GM23338 (cell line): ENCODE measurements at regions not wholly inside any gene's neighbourhood (a gene's known extent, or its start where the extent isn't known, plus 50 kb on each side); places are given as distances from the start of the nearest gene placed in this dataset.

Experiments used
- ATAC-seq: fragments of 200-7000 bp; cut with Tn5 transposase; 3 replicates; pipeline ENCODE4 v1.9.1; 2020
- DNase-seq: peaks from one replicate; pipeline ENCODE4 v3.0.0-alpha.2; 2015; ENCODE audit warnings: low spot score
- H2AFZ ChIP-seq: fragments of 200-600 bp; sonication (generic); 2 replicates; pipeline ENCODE4 v1.8.0; 2016; ENCODE audit warnings: antibody characterized with exemption, mild to moderate bottlenecking, moderate library complexity
- H3F3A ChIP-seq: fragments of 200-600 bp; sonication (generic); replicated peaks from 2 replicates; pipeline ENCODE4 v1.8.0; 2017; ENCODE audit warnings: antibody characterized with exemption, mixed run types, low read depth
- H3K27ac ChIP-seq: fragments of 200-600 bp; sonication (generic); 2 replicates; pipeline ENCODE4 v1.6.1; 2016; ENCODE audit warnings: low read depth
- H3K27me3 ChIP-seq: fragments of 200-600 bp; sonication (generic); 2 replicates; pipeline ENCODE4 v1.8.0; 2016; ENCODE audit warnings: mild to moderate bottlenecking, mixed run types, moderate library complexity; ENCODE audit not compliant: insufficient read depth
- H3K36me3 ChIP-seq: fragments of 200-600 bp; sonication (generic); 2 replicates; pipeline ENCODE4 v1.8.0; 2016; ENCODE audit warnings: mild to moderate bottlenecking; ENCODE audit not compliant: insufficient read depth
- H3K4me1 ChIP-seq: fragments of 200-600 bp; sonication (generic); 2 replicates; pipeline ENCODE4 v1.8.0; 2016; ENCODE audit warnings: mild to moderate bottlenecking, moderate library complexity; ENCODE audit not compliant: insufficient read depth
- H3K4me2 ChIP-seq: fragments of 200-600 bp; sonication (generic); 2 replicates; pipeline ENCODE4 v1.7.1; 2017; ENCODE audit warnings: mixed run types
- H3K4me3 ChIP-seq: fragments of 200-600 bp; sonication (generic); 2 replicates; pipeline ENCODE4 v1.6.1; 2016; ENCODE audit warnings: mixed run types
- H3K79me2 ChIP-seq: fragments of 200-600 bp; sonication (generic); replicated peaks from 2 replicates; pipeline ENCODE4 v1.8.0; 2017; ENCODE audit warnings: mild to moderate bottlenecking; ENCODE audit not compliant: insufficient read depth
- H3K9me2 ChIP-seq: fragments of 200-600 bp; sonication (generic); 2 replicates; pipeline ENCODE4 v1.8.0; 2017; ENCODE audit not compliant: insufficient read depth
- H4K20me1 ChIP-seq: fragments of 200-600 bp; sonication (generic); replicated peaks from 2 replicates; pipeline ENCODE4 v1.8.0; 2017; ENCODE audit warnings: mild to moderate bottlenecking; ENCODE audit not compliant: insufficient read depth
- H3K27ac Mint-ChIP-seq: 2 replicates; pipeline ENCODE4 v1.8.0; 2020; ENCODE audit warnings: inconsistent platforms, mild to moderate bottlenecking, moderate library complexity, mixed read lengths
- H3K27me3 Mint-ChIP-seq: 3 replicates; pipeline ENCODE4 v1.8.0; 2022; ENCODE audit warnings: low read depth, mild to moderate bottlenecking, moderate library complexity, mixed read lengths, inconsistent platforms; ENCODE audit not compliant: insufficient read depth, poor library complexity
- H3K36me3 Mint-ChIP-seq: 3 replicates; pipeline ENCODE4 v1.8.0; 2021; ENCODE audit warnings: low read depth, mild to moderate bottlenecking, inconsistent platforms, moderate library complexity, mixed read lengths
- H3K4me1 Mint-ChIP-seq: 3 replicates; pipeline ENCODE4 v1.8.0; 2020; ENCODE audit warnings: mild to moderate bottlenecking, inconsistent platforms, mixed read lengths
- H3K4me3 Mint-ChIP-seq: 3 replicates; pipeline ENCODE4 v1.8.0; 2021; ENCODE audit warnings: moderate library complexity, mild to moderate bottlenecking, inconsistent platforms, mixed read lengths
- H3K9me3 Mint-ChIP-seq: 3 replicates; pipeline ENCODE4 v1.8.0; 2020; ENCODE audit warnings: moderate library complexity, mild to moderate bottlenecking, inconsistent platforms, mixed read lengths
- EZH2 ChIP-seq: fragments of 200-600 bp; sonication (generic); IDR thresholded peaks from one replicate; pipeline ENCODE4 v1.8.0; 2017; ENCODE audit warnings: antibody characterized with exemption, mild to moderate bottlenecking, low read depth; ENCODE audit not compliant: unreplicated experiment
- EZH2phosphoT487 ChIP-seq: fragments of 200-600 bp; sonication (generic); IDR thresholded peaks from one replicate; pipeline ENCODE4 v1.8.1; 2018; ENCODE audit warnings: antibody characterized with exemption; ENCODE audit not compliant: unreplicated experiment
- JUNB ChIP-seq: IDR thresholded peaks from one replicate; pipeline ENCODE4 v1.6.1; 2016; ENCODE audit warnings: antibody characterized with exemption; ENCODE audit not compliant: unreplicated experiment
- NANOG ChIP-seq: IDR thresholded peaks from 2 replicates; pipeline ENCODE4 v1.6.1; 2016; ENCODE audit warnings: antibody characterized with exemption, borderline replicate concordance
- POLR2AphosphoS5 ChIP-seq: IDR thresholded peaks from 2 replicates; pipeline ENCODE4 v1.6.1; 2016; ENCODE audit warnings: antibody characterized with exemption, low read depth
- STAT1 ChIP-seq: IDR thresholded peaks from one replicate; pipeline ENCODE4 v1.6.1; 2016; ENCODE audit warnings: antibody characterized with exemption; ENCODE audit not compliant: unreplicated experiment
- TF ChIP-seq, protein P1 (sequence below): IDR thresholded peaks from 2 replicates; pipeline ENCODE4 v1.6.1; 2016; ENCODE audit warnings: antibody characterized with exemption
- TF ChIP-seq, protein P2 (sequence below): IDR thresholded peaks from one replicate; pipeline ENCODE4 v1.6.1; 2018; ENCODE audit warnings: antibody characterized with exemption; ENCODE audit not compliant: unreplicated experiment
- TF ChIP-seq, protein P3 (sequence below), 2 experiments: fragments of 200-600 bp in 1 of 2; sonication (generic) in 1 of 2; conservative IDR thresholded peaks; 2 replicates each; pipeline versions ENCODE4 v1.5.1 to v1.6.1; 2016 to 2017; ENCODE audit warnings: antibody characterized with exemption in 2 of 2, low read depth in 2 of 2, mild to moderate bottlenecking in 2 of 2, moderate library complexity in 1 of 2
- TF ChIP-seq, protein P4 (sequence below): fragments of 250-450 bp; sonication (Bioruptor Pico); IDR thresholded peaks from 2 replicates; pipeline ENCODE4 v1.5.0; 2020; ENCODE audit warnings: mild to moderate bottlenecking, moderate library complexity

DNA sequence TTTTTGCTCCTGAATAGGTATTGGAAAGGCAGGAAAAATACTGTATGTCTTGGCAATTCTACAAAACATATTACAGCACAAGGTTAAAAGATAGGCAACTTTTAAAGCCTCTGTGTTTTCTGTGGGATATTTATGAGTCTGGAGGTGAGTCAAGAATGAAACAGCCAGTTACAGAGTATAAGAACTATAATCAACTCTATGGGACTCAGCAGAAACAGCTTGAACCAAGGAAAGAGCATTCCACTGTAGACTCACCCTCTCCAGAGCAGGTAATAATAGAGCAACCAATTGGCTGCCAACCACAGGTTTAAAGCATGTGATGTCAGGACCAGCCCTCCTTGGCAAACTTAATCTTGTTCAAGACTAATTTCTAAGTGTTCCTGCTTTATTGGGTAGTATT is 100.5 kb upstream of the MDM1 start (continued):
- TF ChIP-seq, protein P1, sequence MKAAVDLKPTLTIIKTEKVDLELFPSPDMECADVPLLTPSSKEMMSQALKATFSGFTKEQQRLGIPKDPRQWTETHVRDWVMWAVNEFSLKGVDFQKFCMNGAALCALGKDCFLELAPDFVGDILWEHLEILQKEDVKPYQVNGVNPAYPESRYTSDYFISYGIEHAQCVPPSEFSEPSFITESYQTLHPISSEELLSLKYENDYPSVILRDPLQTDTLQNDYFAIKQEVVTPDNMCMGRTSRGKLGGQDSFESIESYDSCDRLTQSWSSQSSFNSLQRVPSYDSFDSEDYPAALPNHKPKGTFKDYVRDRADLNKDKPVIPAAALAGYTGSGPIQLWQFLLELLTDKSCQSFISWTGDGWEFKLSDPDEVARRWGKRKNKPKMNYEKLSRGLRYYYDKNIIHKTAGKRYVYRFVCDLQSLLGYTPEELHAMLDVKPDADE = no peak
- TF ChIP-seq EZH2 = no peak
- TF ChIP-seq, protein P2, sequence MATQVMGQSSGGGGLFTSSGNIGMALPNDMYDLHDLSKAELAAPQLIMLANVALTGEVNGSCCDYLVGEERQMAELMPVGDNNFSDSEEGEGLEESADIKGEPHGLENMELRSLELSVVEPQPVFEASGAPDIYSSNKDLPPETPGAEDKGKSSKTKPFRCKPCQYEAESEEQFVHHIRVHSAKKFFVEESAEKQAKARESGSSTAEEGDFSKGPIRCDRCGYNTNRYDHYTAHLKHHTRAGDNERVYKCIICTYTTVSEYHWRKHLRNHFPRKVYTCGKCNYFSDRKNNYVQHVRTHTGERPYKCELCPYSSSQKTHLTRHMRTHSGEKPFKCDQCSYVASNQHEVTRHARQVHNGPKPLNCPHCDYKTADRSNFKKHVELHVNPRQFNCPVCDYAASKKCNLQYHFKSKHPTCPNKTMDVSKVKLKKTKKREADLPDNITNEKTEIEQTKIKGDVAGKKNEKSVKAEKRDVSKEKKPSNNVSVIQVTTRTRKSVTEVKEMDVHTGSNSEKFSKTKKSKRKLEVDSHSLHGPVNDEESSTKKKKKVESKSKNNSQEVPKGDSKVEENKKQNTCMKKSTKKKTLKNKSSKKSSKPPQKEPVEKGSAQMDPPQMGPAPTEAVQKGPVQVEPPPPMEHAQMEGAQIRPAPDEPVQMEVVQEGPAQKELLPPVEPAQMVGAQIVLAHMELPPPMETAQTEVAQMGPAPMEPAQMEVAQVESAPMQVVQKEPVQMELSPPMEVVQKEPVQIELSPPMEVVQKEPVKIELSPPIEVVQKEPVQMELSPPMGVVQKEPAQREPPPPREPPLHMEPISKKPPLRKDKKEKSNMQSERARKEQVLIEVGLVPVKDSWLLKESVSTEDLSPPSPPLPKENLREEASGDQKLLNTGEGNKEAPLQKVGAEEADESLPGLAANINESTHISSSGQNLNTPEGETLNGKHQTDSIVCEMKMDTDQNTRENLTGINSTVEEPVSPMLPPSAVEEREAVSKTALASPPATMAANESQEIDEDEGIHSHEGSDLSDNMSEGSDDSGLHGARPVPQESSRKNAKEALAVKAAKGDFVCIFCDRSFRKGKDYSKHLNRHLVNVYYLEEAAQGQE = no peak
- no peak for TF ChIP-seq NANOG

DNA sequence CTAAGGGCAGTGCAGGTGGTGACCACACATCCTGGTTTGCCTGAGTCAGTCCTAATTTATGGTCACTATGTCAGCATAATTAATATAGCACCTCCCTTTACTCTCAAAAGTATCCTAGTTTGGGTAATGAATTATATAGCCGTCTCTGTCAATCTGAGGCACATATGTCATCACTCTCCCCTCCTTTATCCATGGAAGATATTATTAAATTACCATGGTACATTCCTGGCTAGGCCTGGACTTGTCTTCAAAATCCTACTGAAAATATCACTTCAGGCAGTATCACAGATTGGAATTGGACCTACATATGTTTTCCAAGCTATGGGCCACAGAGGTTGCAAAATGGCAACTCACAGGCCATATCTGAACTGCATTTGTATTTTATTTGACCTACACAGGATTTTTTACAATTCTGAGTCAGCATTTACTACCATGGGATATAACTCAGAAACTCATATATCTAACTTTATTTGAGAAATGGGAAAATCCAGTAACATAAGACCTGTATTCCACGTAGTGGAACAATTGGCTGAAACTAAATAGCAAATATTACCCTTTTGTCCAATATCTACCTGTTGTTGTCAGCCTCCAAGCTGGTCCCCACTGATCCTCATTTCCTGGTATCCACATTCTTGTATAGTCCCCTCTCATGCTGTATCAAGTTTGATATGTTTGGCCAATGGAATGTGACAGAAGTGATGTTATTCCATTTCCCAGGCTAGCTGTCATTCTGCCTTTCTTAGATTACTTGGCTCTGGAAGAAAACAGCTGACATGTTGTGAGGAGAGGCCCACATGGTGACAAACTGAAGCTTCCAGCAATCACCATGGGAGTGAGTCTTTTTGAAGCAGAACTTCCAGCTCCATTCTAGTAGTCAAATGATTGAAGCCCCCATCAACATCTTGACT is 102.5 kb upstream of the MDM1 start:
- Mint-ChIP-seq H3K27me3 (peaks cover 7% of the 10 kb centered on the region), H3K27ac (no peak overlapping the region), H3K9me3 (peaks cover 7% of the 10 kb centered on the region), H3K4me3 (no peak overlapping the region), H3K36me3 (peaks cover 7% of the 10 kb centered on the region; the same call in 2 of the 3 replicates), H3K4me1 (peaks cover 20% of the 10 kb centered on the region)
- Histone ChIP-seq H3K27ac (no peak overlapping the region), H3K27me3 (no peaks in the 10 kb centered on the region), H3K4me2 (no peak overlapping the region), H3K4me3 (no peak overlapping the region), H3K4me1 (peaks cover 14% of the 10 kb centered on the region), H3K79me2 (no peaks in the 10 kb centered on the region), H3F3A (no peaks in the 10 kb centered on the region), H3K9me2 (peaks cover 6% of the 10 kb centered on the region; the same call in 1 of the 2 replicates), H3K36me3 (0 out of 2 replicates have a peak, but pooled peaks cover 7% of the 10 kb centered on the region), H2AFZ (no peak overlapping the region), H4K20me1 (no peaks in the 10 kb centered on the region)
- no peak for DNase-seq
- ATAC-seq = no peak
- TF ChIP-seq, protein P3, sequence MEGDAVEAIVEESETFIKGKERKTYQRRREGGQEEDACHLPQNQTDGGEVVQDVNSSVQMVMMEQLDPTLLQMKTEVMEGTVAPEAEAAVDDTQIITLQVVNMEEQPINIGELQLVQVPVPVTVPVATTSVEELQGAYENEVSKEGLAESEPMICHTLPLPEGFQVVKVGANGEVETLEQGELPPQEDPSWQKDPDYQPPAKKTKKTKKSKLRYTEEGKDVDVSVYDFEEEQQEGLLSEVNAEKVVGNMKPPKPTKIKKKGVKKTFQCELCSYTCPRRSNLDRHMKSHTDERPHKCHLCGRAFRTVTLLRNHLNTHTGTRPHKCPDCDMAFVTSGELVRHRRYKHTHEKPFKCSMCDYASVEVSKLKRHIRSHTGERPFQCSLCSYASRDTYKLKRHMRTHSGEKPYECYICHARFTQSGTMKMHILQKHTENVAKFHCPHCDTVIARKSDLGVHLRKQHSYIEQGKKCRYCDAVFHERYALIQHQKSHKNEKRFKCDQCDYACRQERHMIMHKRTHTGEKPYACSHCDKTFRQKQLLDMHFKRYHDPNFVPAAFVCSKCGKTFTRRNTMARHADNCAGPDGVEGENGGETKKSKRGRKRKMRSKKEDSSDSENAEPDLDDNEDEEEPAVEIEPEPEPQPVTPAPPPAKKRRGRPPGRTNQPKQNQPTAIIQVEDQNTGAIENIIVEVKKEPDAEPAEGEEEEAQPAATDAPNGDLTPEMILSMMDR (conservative IDR thresholded peaks at IDR 0.05; ENCODE audit: low read depth in 2 of 2) = no peak
- TF ChIP-seq EZH2phosphoT487 (no peak), STAT1 (no peak), EZH2 (no peak), JUNB (no peak), POLR2AphosphoS5 (no peak)
- TF ChIP-seq, protein P1 = no peak
- TF ChIP-seq, protein P4, sequence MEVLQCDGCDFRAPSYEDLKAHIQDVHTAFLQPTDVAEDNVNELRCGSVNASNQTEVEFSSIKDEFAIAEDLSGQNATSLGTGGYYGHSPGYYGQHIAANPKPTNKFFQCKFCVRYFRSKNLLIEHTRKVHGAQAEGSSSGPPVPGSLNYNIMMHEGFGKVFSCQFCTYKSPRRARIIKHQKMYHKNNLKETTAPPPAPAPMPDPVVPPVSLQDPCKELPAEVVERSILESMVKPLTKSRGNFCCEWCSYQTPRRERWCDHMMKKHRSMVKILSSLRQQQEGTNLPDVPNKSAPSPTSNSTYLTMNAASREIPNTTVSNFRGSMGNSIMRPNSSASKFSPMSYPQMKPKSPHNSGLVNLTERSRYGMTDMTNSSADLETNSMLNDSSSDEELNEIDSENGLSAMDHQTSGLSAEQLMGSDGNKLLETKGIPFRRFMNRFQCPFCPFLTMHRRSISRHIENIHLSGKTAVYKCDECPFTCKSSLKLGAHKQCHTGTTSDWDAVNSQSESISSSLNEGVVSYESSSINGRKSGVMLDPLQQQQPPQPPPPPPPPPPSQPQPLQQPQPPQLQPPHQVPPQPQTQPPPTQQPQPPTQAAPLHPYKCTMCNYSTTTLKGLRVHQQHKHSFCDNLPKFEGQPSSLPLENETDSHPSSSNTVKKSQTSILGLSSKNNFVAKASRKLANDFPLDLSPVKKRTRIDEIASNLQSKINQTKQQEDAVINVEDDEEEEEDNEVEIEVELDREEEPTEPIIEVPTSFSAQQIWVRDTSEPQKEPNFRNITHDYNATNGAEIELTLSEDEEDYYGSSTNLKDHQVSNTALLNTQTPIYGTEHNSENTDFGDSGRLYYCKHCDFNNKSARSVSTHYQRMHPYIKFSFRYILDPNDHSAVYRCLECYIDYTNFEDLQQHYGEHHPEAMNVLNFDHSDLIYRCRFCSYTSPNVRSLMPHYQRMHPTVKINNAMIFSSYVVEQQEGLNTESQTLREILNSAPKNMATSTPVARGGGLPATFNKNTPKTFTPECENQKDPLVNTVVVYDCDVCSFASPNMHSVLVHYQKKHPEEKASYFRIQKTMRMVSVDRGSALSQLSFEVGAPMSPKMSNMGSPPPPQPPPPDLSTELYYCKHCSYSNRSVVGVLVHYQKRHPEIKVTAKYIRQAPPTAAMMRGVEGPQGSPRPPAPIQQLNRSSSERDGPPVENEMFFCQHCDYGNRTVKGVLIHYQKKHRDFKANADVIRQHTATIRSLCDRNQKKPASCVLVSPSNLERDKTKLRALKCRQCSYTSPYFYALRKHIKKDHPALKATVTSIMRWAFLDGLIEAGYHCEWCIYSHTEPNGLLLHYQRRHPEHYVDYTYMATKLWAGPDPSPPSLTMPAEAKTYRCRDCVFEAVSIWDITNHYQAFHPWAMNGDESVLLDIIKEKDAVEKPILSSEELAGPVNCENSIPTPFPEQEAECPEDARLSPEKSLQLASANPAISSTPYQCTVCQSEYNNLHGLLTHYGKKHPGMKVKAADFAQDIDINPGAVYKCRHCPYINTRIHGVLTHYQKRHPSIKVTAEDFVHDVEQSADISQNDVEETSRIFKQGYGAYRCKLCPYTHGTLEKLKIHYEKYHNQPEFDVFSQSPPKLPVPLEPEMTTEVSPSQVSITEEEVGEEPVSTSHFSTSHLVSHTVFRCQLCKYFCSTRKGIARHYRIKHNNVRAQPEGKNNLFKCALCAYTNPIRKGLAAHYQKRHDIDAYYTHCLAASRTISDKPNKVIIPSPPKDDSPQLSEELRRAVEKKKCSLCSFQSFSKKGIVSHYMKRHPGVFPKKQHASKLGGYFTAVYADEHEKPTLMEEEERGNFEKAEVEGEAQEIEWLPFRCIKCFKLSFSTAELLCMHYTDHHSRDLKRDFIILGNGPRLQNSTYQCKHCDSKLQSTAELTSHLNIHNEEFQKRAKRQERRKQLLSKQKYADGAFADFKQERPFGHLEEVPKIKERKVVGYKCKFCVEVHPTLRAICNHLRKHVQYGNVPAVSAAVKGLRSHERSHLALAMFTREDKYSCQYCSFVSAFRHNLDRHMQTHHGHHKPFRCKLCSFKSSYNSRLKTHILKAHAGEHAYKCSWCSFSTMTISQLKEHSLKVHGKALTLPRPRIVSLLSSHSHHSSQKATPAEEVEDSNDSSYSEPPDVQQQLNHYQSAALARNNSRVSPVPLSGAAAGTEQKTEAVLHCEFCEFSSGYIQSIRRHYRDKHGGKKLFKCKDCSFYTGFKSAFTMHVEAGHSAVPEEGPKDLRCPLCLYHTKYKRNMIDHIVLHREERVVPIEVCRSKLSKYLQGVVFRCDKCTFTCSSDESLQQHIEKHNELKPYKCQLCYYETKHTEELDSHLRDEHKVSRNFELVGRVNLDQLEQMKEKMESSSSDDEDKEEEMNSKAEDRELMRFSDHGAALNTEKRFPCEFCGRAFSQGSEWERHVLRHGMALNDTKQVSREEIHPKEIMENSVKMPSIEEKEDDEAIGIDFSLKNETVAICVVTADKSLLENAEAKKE = no peak
